Fibroblast of skin of left quadriceps (primary cell): ENCODE measurements at regions not wholly inside any gene's neighbourhood (a gene's known extent, or its start where the extent isn't known, plus 50 kb on each side); places are given as distances from the start of the nearest gene placed in this dataset.

ENCODE experiments used
- DNase-seq, 2 experiments: peaks; one replicate each; pipeline ENCODE4 v3.0.0-alpha.2; 2013; ENCODE audit warnings: low read depth in 2 of 2

DNA sequence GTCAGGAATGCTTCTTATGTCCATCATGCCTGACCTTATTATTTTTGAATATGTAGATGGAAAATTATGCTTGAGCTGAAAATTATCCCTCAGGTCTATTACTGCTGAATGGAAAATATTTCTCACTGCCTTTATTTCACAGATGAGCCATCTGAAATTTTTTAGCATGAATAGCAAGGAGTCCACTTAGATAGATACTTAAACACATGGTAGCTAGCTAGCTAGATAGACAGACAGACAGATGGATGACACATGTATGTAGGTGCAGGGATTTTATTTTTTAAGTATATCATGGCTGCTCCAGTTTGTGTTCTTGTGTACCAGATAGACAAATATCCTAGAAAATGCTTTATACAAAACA, 645.0 kb downstream of the MMUT start:
- DNase-seq: no peak

GRCh38 chr6:48817333-48818051, 645.6 kb downstream of the MMUT start:
- peak; percentile 74 to 80 for DNase-seq

DNA sequence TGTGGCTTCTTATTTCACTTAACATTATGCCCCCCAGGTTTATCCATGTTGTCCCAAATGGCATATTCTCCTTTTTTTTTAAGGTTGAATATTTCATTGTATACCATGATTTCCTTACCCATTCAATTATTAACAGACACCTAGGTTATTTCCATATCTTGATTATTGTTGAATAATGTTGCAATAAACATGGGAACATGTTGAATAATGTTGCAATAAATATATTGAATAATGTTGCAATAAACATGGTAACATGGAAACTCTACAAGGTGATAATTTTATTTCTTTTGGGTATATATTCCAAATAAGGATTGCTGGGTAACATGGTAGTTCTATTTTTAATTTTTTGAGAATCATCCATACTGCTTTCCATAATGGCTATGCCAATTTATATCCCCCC, 648.1 kb downstream of the MMUT start:
- DNase-seq: no peak

DNA sequence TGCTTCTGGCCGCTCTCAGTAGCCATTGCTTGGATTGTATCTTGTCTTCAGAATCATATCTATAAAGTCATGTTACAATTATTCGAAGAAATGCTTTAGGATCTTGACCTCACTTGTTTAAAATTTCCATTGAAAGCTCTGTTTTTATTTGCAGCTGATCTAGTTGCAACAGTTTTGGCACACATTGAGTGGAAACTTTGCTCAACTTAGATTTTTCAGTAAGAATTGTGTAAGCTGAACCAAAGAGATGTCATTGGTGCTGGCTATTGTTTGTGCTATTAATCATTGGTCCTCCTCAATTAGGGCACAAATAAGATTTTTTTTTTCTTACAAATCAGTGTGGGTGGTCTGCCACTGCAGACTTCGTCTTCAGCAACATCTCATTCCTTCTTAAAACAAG, 649.2 kb downstream of the MMUT start:
- DNase-seq: no peak

DNA sequence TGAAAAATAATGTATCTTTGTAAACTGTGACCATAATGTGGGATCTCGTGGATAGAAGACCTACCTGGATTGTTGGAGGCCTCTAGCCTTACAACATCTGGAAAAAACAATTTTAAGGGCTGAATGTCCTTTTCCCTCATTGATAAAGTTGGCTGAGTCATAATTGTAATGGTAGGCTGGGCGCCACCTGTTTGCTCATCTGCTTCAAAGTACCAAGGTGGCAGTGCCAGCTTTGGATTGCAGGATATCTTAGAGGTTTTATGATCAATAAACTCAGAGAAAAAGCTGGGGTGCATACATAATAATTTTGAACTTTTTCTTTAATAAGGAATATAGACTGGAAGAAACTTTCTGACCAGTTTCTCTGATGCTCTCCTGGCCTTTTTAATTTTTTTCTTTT, 653.4 kb downstream of the MMUT start:
- DNase-seq: no peak

GRCh38 chr6:48809245-48809644, 653.8 kb downstream of the MMUT start:
- DNase-seq: no peak

DNA sequence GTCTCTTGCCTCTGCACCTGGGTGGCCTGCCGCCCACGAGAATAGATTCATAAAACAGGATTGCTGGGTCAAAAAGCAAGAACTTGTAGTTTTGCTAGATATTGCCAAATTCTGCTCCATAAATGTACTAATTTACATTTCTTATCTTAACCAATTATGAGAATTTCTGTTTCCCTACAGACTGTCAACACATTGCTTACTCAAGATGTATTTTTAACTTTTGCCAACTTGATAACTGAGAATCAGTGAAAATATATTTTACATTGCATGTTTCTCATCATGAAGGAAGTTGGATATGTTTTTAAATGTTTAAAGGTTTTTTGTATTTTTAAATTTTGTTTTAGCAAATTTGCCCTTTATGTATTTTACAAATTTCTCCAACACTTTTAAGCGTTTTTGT, 664.8 kb downstream of the MMUT start:
- no peak for DNase-seq

DNA sequence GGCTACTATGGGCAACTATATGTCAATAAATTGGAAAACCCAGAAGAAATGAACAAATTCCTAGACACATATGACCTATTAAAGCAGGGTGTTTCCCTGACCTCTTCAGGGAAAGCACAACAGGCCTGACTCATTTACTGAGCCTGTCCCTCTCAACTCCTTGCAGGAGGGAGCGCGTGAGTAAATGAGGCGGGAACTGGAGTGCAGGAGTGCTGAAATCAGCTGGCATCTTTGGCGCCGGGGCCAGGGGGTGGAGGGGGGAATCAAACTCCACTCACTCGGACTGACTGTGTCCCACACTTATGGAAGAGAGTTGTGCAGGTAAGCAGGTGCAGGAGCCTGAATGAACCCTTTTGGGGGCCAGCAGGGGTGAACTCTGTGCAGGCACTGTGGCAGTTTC, 671.2 kb upstream of the PTCHD4 start:
- no peak for DNase-seq

GRCh38 chr6:48777411-48777810, 666.4 kb upstream of the PTCHD4 start:
- DNase-seq: no peak

- peak; percentile 19 to 21 for DNase-seq
Observed at GRCh38 chr6:48775157-48775556, 664.2 kb upstream of the PTCHD4 start.

DNA sequence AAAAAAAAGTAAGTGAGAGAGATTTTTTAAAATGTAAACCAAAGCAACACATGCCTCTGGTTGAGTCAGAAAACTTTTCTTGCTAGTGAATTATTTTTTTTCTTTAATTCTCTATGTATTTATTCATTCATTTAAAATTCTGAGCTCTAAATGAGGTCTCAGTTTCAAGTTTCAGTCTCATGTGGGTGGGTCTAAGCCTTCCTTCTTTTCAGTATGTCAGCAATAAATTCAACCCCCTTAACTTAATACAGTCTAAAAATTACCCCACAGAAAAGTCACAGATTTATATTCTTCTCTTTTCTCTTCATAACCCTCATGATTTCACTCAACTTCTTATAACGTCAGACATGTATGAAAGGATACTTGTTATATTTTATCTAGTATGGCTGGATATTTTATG, 663.3 kb upstream of the PTCHD4 start:
- no peak for DNase-seq

- peak; percentile 20 to 29 for DNase-seq
Observed at GRCh38 chr6:48766349-48766748, 655.4 kb upstream of the PTCHD4 start.

GRCh38 chr6:48765352-48765961, 654.5 kb upstream of the PTCHD4 start:
- DNase-seq: peak; percentile 49 to 58

DNA sequence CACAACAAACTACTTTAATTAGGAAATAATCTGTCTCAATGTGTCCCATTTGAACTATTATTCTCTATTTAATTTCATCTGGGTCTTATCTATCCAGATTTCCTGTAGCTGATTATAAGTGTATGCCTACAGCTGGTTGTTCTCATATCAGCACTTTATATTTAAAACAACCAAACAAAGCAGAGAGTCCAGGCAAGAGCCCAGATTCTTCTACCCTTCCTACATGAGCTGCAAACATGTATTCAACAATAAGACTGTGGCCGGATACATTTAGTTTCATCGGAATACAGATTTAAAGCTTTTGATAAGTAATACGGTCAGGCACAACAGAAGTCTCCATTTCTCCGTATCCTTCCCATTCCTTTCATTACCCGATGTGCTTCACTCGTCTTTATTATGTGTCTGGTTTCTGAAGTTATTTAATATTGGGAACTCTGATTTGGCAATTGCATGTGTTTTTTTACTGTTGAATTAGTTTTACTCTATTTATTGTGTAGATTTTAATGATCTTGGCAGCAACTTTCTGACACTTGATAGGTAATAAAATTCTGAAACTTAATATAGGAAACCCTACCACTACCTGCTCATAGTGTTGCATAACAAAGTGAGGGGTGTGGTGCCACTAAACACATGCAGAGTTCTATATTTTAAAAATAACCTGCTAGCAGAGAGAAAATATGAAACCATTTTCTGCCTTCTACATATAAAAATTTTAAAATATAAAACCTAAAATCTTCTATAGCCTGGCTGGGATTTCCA, 653.5 kb upstream of the PTCHD4 start:
- no peak for DNase-seq

GRCh38 chr6:48757661-48758060, 646.7 kb upstream of the PTCHD4 start:
- no peak for DNase-seq

GRCh38 chr6:48755315-48755714, 644.3 kb upstream of the PTCHD4 start:
- no peak for DNase-seq

GRCh38 chr6:48754641-48755040, 643.6 kb upstream of the PTCHD4 start:
- no peak for DNase-seq

- no peak for DNase-seq
Observed at GRCh38 chr6:48750861-48751260, 639.9 kb upstream of the PTCHD4 start.

DNA sequence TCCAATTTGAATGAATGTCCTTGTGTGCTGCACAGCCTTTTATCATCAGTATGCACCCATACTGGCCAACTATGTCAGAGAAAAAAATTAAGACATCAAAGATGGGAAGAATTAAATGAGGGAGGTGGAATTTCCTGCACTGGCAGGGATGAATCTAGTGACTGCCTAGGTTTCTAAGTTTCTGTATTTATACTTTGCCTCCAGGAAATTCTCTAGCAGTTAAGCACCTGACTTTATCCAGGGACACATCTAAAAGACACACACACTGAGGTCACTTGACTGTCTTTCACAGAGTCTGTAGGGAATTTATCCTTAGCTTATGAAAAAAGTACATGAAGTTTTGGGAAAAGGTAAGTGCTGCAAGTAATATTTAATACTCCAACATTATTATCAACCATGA, 636.5 kb upstream of the PTCHD4 start:
- no peak for DNase-seq

DNA sequence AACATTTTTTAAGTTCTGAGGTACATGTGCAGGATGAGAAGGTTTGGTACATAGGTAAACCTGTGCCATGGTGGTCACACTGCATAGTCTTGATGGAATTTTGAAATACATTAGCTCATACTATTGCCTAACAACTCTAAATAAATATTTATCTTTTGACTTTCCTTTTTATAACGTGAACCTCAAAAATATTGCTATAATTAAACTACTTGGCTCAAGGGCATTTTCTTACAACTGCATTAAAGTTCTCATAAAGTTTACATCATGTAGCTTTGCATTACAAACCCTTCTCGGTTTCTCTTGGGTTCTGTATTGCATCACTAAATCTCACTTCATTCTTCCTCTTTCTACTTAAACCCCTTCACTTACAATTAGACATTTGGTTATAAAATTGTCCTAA, 636.0 kb upstream of the PTCHD4 start:
- no peak for DNase-seq

DNA sequence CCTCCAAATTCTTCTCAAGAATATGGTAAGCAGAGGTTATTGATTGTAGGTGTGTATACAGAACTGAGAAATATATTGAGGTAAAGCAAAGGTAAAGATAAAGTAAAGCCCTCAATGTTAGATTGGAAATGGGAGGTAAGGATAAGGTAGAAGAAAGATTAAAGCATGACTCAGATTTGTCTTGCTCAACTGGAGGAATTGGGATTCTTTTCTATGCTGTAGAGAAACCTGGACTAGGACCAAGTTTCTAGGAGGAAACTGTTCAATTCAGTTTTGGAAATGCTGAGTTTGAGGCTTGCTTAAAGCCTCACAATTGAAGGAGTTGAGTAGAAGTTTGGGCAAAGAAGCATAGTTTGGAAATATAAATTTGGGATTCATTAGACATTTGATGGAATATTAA, 634.0 kb upstream of the PTCHD4 start:
- DNase-seq: peak in 1 of 2 experiments; percentile 17

GRCh38 chr6:48743738-48744137, 632.7 kb upstream of the PTCHD4 start:
- DNase-seq: no peak
